ENCODE measurements at regions not wholly inside any gene's neighbourhood (a gene's known extent, or its start where the extent isn't known, plus 50 kb on each side); places are given as distances from the start of the nearest gene placed in this dataset.
A peak's percentile ranks its signal among the peaks of the same experiment; 100 is the strongest.

- Mint-ChIP-seq H3K27me3 (peaks cover 0 to 13% (median 6%) of the 10 kb centered on the region in 3 donors), H3K4me3 (no peak overlapping the region), H3K9me3 (peaks cover 0 to 6% (median 0%) of the 10 kb centered on the region in 7 donors), H3K27ac (no peak overlapping the region), H3K36me3 (no peaks in the 10 kb centered on the region), H3K4me1 (no peaks in the 10 kb centered on the region)
- no peak for DNase-seq
- no peak for ATAC-seq (ENCODE audit: low read depth in 2 of 2)
These were observed 92.5 kb upstream of the SLC34A2 start for GRCh38 chr4:25563071-25563564.

- H3K36me3 Mint-ChIP-seq, result no peaks in the 10 kb centered on the region
- no peak overlapping the region for H3K4me3 Mint-ChIP-seq
- peaks cover 0 to 11% (median 3%) of the 10 kb centered on the region in 3 donors for H3K27me3 Mint-ChIP-seq
- H3K27ac Mint-ChIP-seq, result no peak overlapping the region
- DNase-seq (no peak), ATAC-seq (ENCODE audit: low read depth in 2 of 2) (no peak)
- no peaks in the 10 kb centered on the region for H3K4me1 Mint-ChIP-seq
- peaks cover 0 to 6% (median 0%) of the 10 kb centered on the region in 7 donors for H3K9me3 Mint-ChIP-seq
These were observed 90.8 kb upstream of the SLC34A2 start for GRCh38 chr4:25564836-25565235.

- ATAC-seq (ENCODE audit: low read depth in 2 of 2) (no peak), DNase-seq (no peak)
- Mint-ChIP-seq H3K36me3 (no peaks in the 10 kb centered on the region), H3K27ac (no peak overlapping the region), H3K27me3 (peaks cover 0 to 11% (median 3%) of the 10 kb centered on the region in 3 donors), H3K9me3 (peaks cover 0 to 6% (median 0%) of the 10 kb centered on the region in 7 donors), H3K4me1 (no peaks in the 10 kb centered on the region), H3K4me3 (no peak overlapping the region)
These were observed 88.4 kb upstream of the SLC34A2 start for GRCh38 chr4:25567253-25567652.

- ATAC-seq (ENCODE audit: low read depth in 2 of 2) (no peak), DNase-seq (no peak)
- Mint-ChIP-seq H3K9me3 (peaks cover 0 to 2% (median 0%) of the 10 kb centered on the region in 7 donors), H3K4me1 (no peaks in the 10 kb centered on the region), H3K4me3 (peak overlapping the region in 1 of 8 donors; percentile 29), H3K27ac (peak overlapping the region in 1 of 6 donors; percentile 49), H3K27me3 (peaks cover 0 to 6% (median 3%) of the 10 kb centered on the region in 3 donors), H3K36me3 (no peaks in the 10 kb centered on the region)
These were observed 85.9 kb upstream of the SLC34A2 start for GRCh38 chr4:25569716-25570115.

GRCh38 chr4:25575611-25576010 is 80.0 kb upstream of the SLC34A2 start:
- no peak overlapping the region for H3K4me3 Mint-ChIP-seq
- no peaks in the 10 kb centered on the region for H3K27me3 Mint-ChIP-seq
- DNase-seq, result no peak
- H3K4me1 Mint-ChIP-seq, result no peaks in the 10 kb centered on the region
- ATAC-seq (ENCODE audit: low read depth in 2 of 2), result no peak
- H3K9me3 Mint-ChIP-seq, result peaks cover 0 to 4% (median 0%) of the 10 kb centered on the region in 7 donors
- no peaks in the 10 kb centered on the region for H3K36me3 Mint-ChIP-seq
- no peak overlapping the region for H3K27ac Mint-ChIP-seq

GRCh38 chr4:25578432-25578831 is 77.2 kb upstream of the SLC34A2 start:
- H3K9me3 Mint-ChIP-seq, result peaks cover 0 to 3% (median 0%) of the 10 kb centered on the region in 7 donors
- H3K36me3 Mint-ChIP-seq, result no peaks in the 10 kb centered on the region
- H3K27ac Mint-ChIP-seq, result no peak overlapping the region
- peaks cover 0 to 7% (median 0%) of the 10 kb centered on the region in 3 donors for H3K27me3 Mint-ChIP-seq
- ATAC-seq (ENCODE audit: low read depth in 2 of 2) (no peak), DNase-seq (no peak)
- no peak overlapping the region for H3K4me3 Mint-ChIP-seq
- no peaks in the 10 kb centered on the region for H3K4me1 Mint-ChIP-seq

- ATAC-seq (ENCODE audit: low read depth in 2 of 2) (no peak), DNase-seq (no peak)
- H3K4me3 Mint-ChIP-seq, result peak overlapping the region in 1 of 8 donors; percentile 2
- H3K4me1 Mint-ChIP-seq, result no peaks in the 10 kb centered on the region
- H3K27ac Mint-ChIP-seq, result no peak overlapping the region
- no peaks in the 10 kb centered on the region for H3K36me3 Mint-ChIP-seq
- H3K9me3 Mint-ChIP-seq, result peaks cover 0 to 7% (median 4%) of the 10 kb centered on the region in 7 donors
- peaks cover 0 to 7% (median 0%) of the 10 kb centered on the region in 3 donors for H3K27me3 Mint-ChIP-seq
These were observed 74.8 kb upstream of the SLC34A2 start for GRCh38 chr4:25580633-25581467.

- ATAC-seq (ENCODE audit: low read depth in 2 of 2) (no peak), DNase-seq (no peak)
- Mint-ChIP-seq H3K4me1 (no peaks in the 10 kb centered on the region), H3K27ac (peak overlapping the region in 1 of 6 donors; percentile 14), H3K27me3 (peaks cover 0 to 12% (median 11%) of the 10 kb centered on the region in 3 donors), H3K36me3 (no peaks in the 10 kb centered on the region), H3K4me3 (no peak overlapping the region), H3K9me3 (peaks cover 0 to 9% (median 2%) of the 10 kb centered on the region in 7 donors)
These were observed 69.6 kb upstream of the SLC34A2 start for GRCh38 chr4:25585901-25586523.

GRCh38 chr4:25588206-25588605 is 67.4 kb upstream of the SLC34A2 start:
- Mint-ChIP-seq H3K27ac (no peak overlapping the region), H3K4me3 (no peak overlapping the region), H3K27me3 (peaks cover 0 to 11% (median 6%) of the 10 kb centered on the region in 3 donors), H3K36me3 (no peaks in the 10 kb centered on the region), H3K9me3 (peaks cover 0 to 9% (median 2%) of the 10 kb centered on the region in 7 donors), H3K4me1 (no peaks in the 10 kb centered on the region)
- DNase-seq, result no peak
- no peak for ATAC-seq (ENCODE audit: low read depth in 2 of 2)

GRCh38 chr4:25590171-25590570 is 65.5 kb upstream of the SLC34A2 start:
- DNase-seq, result no peak
- Mint-ChIP-seq H3K27ac (no peak overlapping the region), H3K4me1 (no peaks in the 10 kb centered on the region), H3K27me3 (peaks cover 0 to 11% (median 6%) of the 10 kb centered on the region in 3 donors), H3K4me3 (no peak overlapping the region), H3K9me3 (peaks cover 0 to 13% (median 5%) of the 10 kb centered on the region in 7 donors), H3K36me3 (no peaks in the 10 kb centered on the region)
- no peak for ATAC-seq (ENCODE audit: low read depth in 2 of 2)

- Mint-ChIP-seq H3K9me3 (peaks cover 6 to 26% (median 20%) of the 10 kb centered on the region in 7 donors), H3K27ac (no peak overlapping the region), H3K36me3 (no peaks in the 10 kb centered on the region), H3K4me1 (no peaks in the 10 kb centered on the region), H3K4me3 (no peak overlapping the region), H3K27me3 (peaks cover 0 to 7% (median 6%) of the 10 kb centered on the region in 3 donors)
- no peak for DNase-seq
- no peak for ATAC-seq (ENCODE audit: low read depth in 2 of 2)
These were observed 62.9 kb upstream of the SLC34A2 start for GRCh38 chr4:25592736-25593135.

Data from naive B cell (primary cell).